Hematopoietic multipotent progenitor cell treated with erythropoietin and hydrocortisone succinate and interleukin-3 and kit ligand, for 15 days (in vitro differentiated cells): ENCODE measurements at regions not wholly inside any gene's neighbourhood (a gene's known extent, or its start where the extent isn't known, plus 50 kb on each side); places are given as distances from the start of the nearest gene placed in this dataset.

Experiments
- DNase-seq: peaks from one replicate; pipeline ENCODE4 v3.0.0-alpha.2; 2015; ENCODE audit warnings: low spot score

DNA sequence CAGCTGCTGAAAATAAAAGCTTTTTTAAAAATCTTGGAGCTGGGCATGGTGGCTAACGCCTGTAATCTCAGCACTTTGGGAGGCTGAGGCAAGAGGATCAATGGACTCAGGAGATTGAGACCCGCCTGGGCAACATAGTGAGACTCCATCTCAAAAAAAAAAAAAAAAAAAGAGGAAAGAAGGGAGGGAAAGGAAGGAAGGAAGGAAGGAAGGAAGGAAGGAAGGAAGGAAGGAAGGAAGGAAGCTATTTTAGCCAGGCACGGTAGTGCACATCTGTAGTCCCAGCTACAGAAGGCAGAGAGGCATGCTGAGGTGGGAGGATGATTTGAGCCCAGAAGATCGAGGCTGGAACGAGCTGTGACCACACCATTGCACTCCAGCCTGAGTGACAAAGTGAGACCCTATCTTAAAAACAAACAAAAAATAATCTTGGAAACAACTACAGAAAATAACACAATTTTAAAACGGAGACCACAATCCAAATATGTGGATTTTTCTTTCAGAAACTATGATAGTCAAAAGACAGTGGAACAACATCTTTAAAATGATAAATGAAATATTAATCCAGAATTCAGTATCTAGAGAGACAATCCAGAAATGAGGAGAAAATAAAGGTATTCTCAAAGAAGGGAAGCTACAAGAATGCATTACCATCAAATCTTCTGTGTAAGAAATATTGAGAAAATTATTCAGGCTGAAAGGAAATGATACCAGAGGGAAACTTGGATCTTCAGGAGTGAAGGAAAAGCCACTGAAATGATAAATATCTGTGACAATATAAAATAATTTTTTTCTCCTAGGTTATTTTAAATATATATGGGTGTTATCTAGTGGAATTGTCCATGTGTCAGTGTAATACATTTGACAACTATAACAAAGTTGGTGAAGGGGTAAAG lies 182.0 kb downstream of the GPX5 start:
- no peak for DNase-seq

DNA sequence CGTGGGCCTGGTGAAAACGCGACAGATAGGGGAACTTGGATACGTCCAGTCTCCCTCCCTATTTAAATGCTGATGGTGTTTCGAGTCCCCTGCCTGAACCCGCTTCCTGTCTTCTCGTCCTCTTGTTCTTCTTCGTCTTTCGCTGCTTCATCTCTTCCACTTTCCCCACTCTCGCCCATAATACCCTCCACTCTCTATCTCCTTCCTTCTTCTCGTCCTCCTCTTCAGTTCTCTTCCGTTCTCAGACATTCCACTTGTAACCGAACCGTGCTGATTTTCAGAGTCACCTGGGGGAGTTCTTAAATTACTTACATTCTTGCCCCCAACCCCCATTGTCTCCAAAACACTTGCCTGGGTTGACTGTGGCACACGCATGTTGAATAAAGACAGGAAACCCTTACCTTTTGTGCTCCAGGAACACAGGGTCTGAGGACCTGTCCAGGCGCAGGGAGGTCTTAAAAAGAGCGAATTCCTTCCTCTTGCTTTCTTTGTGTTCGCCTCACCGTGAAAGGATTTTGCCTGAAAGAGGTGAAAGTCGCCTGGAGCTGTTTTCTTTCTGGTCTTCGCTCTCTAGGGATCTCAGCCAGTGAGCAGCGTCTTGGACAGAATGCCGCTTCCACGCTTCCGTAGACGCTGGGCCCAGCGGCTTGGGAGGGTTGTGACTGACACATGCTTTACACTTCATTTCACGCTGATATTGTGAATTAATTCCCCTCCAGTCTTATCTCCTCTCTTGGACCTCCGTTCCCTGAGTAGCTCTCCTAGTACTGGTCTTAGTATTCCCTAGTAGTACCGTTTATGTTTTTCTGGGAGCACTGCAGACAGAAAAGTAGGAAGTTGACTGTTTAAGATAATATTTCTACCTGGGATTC lies 184.0 kb downstream of the GPX5 start:
- DNase-seq = no peak

DNA sequence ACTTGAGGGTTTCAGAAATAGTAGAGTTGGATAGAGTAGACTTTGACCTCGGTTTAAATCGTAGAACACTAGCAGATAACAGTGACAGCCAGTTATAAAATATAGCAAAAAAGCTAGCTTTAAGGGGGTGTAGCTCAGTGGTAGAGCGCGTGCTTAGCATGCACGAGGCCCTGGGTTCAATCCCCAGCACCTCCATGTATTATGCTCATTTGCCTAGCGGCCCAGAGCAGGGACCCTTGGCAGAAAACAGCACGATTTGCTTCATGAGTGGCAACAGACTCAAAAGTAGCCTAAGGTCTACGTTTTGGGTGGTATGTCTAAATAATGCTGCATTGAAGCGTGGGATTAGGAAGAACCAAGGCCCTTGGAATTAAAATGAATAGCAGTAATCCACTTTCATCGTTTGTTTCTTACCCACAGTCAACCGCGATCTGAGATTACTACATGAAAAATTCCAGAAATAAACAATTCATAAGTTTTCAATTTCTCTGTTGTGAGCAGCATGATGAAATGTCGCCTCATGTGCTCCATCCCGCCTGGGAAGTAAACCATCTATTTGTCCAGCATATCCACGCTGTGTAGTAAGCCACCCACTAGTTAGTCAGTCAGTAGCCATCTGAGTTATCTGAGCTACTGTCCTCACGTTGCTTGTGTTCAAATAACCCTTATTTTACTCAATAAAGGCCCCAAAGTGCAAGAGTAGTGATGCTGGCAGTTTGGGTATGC lies 184.9 kb downstream of the GPX5 start:
- no peak for DNase-seq

DNA sequence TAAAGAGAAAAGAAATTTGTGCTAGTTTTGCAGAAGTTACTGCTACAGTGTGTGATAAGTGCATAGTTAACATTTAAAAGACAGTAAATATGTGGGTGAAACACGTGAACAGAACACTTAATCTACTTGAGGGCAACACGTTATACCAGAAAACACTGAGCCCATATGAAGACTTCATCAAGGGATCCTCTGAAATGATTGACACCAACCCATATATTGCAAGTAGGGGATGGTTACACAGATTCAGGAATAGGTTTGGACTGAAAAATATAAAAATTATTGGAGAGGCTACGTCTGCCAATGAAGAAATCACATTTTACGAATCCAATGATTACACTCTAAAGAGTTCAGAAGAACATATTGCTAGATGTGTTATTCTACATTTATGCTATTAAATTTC lies 185.6 kb downstream of the GPX5 start:
- no peak for DNase-seq

DNA sequence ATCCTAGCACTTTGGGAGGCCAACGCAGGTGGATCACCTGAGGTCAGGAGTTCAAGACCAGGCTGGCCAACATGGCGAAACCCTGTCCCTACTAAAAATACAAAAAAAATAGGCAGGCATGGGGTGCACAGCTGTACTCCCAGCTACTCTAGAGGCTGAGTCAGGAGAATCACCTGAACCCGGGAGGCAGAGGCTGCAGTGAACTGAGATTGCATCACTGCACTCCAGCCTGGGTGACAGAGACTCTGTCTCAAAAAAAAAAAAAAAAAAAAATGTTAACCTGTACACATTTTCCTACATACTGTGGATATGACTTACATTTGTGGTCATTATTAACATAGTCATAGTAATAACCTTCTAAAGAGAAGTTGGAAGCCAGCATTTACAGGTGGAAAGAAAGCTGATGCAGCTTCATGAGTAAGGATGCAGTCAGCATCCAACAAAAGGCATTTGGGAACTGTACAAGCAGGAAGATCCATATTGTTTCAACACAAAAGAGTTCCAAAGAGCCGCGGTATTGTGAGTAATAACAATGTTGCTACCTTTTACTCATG lies 186.2 kb downstream of the GPX5 start:
- no peak for DNase-seq

DNA sequence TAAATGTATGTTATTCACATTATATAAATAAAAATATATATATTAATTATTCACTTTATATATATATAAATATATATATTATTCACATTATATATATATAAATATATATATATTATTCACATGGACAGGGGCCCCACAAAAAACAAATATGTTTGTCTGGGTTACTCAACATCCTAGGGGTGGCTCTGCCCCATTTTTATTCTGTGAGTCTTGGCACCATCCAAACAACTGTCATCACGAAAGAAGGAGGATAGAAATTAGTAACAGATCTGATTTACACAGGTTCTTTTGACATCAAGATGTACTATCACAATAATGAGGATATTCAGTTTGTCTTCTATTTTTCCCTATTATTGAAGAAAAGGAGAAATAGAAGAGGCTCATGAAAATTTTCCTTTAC lies 187.3 kb downstream of the GPX5 start:
- DNase-seq = no peak

DNA sequence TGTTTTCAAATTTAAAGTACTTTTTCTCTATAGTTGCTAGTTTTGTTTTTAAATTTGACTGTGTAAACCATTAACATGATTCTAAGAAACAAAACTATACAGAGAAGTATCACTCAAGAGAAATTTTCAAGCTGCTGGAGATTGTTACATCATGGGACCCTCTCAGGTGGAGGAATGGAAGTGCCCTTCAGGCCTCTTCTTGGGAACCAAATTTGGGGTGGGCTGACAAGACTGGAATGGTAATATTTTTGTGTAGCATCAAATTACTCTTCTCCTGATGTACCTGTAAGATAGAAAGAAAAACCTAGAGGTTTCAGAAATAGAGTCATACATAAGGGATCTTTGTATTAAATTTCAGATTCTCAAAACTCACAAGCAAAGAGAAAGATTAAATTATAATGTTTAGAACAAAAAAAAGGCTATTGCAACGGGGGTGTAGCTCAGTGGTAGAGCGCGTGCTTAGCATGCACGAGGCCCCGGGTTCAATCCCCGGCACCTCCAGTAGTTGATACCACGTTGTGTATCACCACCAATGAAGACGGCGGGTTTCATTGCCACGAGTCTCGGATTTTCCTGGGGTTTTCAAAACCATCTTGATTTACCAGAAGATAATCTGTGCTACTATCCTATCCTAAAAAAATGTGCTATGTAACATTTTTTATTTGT lies 193.7 kb downstream of the GPX5 start:
- DNase-seq = no peak

DNA sequence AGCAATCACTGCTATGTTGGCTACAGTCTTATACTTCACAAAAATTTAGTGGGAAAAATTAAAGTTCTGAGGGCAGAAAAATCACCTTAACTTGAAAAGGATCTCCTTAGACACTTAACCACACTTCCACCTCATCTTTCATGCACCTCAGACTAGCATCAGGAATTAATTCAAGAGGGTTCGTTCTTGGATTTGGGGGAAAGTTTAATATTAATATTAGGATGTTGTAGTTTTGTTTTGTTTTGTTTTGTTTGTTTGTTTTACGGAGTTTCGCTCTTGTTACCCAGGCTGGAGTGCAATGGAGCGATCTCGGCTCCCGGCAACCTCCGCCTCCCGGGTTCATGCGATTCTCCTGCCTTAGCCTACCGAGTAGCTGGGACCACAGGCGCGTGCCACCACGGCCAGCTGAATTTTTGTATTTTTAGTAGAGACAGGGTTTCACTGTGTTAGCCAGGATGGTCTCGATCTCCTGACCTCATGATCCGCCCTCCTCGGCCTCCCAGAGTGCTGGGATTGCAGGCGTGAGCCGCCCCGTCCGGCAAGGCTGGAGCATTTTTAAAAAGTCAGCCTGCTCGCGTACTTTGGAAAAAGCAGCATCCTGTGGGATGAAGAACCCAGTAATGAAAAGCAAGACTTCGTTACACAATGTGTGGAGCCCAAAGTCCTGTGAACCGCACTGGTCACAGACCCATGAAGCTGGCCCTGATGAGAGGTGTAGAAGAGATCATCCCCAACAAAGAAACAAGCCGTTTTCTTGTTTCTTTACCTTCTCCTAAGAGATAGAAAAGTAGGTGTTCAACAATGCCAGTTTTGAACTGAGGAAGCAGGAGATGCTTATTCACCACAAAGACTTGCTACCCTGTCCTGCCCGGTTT lies 194.9 kb downstream of the GPX5 start:
- no peak for DNase-seq

DNA sequence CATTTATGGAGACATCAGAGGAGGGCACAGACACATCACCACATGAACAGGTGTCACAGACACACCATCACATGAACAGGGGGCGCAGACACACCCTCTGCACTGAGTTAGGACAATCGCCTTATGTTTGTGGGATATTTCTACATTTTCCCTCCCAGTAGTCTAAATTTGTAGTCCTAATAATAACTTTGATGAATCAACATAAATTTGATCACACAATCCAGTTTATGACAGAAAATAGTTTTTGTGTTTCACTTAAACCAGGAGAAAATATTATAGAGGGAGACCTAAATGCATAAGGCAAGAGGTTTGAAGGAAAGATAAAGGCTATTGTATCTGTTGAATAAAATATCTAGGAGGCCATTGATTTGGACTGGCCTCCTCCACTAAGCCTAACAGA lies 195.7 kb downstream of the GPX5 start:
- DNase-seq = no peak

DNA sequence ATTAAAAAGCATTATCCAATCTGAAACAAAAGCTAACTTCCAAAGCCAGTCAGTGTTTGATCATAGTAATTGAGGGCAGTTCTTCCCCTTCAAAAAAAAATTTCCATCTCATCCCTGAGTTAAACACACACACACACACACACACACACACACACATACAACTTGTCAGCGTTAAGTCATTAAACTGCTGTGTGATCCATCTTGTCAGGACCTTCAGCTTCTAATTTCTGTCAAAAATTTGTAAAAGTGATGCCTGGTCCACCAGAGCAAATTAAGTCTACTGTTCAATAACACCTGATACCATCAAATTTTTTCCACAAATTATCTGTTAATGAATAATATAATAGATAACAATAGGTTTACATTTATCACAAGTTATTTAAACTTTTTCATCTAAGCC lies 198.7 kb downstream of the GPX5 start:
- DNase-seq = no peak

DNA sequence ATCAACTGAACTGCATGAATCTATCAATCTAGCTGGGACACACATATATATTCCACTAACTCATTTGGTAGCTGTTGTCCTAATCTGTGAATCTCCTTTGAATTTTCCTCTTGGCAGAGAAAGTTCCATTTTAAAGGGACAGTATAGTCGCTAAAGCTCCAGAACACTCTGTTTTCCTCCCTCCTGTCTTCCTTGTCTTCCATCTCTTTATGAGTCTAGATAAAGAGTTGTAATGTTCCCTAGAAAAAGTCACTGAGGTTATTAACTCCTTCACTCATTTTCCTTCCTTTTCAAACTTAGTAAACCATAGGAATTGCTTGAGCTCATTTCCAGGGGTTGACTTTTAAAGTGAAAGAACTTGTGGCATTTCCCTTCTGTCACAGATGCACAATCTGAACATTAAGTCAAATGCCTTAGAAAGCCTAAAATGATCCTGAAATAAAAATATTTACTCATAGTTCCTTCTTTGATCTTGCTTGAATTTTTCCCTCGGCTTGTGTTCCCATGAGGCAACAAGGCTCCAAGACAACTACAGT lies 198.4 kb downstream of the TRIM27 start:
- no peak for DNase-seq

DNA sequence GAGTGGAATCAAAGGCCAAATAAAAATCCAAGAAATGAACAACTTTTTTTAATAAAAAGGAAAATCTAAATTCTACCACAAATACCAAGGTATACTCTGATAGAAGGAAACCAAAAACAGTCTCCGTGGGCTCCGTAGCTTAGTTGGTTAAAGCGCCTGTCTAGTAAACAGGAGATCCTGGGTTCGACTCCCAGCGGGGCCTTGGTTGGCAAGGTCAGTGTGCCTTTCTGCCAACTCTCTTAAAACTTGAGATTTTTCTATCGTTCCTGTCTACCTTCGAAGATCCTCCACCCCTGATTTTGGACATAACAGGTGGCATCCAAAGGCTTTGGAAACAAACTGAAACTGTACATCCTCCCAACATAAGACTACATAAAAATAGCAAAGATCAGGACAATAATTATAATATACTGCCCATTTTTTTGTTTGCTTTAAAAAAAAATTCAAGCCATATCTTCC lies 197.9 kb downstream of the TRIM27 start:
- no peak for DNase-seq

DNA sequence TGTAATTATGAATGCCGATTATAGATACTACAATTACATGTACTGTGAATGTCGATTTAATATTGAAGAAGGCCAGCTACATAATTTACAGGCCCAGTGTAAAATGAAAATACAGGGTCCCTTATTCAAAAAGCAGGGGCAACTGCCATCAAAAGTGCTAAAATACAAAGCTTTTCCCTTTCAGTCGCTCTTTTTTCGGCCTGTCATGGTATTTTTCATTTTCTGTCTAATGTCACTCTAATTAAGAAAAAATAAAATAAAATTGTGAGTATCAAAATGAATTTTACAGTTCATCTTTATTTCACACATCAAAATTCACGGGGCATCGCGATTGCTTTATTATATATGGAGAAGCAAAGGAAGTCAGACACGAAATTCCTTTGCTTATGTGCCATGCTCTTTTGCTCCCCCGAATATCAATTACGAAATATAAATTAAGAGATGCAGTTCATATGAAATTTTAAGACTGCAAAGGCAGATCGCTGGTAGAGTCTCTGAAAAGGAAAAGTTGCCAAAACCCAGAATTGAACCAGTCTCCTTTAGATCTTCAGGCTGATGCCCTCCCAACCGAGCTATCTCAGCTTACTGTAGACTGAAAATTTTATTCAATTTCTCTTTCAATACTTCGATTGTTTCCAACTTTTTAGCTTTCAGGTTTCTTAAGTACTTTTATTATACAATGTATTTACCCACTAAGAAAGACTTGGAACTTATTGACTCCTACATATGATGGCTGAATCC lies 197.0 kb downstream of the TRIM27 start:
- no peak for DNase-seq

DNA sequence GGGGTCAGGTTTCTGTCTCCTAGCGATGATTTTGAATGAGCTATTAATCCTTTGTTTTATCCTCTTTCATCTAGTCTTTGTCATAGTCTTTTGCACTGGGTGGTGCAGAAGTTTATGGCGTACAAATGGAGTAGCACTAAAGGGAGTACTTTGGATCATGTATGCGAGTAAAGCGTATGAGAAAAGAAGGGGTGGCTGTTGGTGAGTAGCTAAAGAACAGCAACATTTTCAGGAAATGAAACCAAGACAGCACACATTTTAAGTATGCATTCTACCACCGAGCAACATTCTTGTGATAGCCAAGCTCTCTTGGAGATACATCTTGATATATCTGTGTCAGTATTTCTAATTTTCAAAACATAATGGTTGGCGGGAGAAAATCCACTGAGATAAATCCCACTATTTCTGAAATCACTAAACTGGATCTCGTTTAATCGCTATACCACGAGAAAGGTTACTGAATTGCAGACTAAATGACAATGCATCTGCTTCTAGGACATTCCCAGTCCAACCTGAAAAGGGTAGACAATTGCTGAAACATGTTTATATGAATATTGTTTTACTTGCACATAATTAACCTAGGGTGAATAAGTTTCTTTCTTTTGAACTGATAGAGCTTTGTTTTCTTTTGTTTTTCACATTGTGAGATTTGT lies 196.1 kb downstream of the TRIM27 start:
- no peak for DNase-seq

DNA sequence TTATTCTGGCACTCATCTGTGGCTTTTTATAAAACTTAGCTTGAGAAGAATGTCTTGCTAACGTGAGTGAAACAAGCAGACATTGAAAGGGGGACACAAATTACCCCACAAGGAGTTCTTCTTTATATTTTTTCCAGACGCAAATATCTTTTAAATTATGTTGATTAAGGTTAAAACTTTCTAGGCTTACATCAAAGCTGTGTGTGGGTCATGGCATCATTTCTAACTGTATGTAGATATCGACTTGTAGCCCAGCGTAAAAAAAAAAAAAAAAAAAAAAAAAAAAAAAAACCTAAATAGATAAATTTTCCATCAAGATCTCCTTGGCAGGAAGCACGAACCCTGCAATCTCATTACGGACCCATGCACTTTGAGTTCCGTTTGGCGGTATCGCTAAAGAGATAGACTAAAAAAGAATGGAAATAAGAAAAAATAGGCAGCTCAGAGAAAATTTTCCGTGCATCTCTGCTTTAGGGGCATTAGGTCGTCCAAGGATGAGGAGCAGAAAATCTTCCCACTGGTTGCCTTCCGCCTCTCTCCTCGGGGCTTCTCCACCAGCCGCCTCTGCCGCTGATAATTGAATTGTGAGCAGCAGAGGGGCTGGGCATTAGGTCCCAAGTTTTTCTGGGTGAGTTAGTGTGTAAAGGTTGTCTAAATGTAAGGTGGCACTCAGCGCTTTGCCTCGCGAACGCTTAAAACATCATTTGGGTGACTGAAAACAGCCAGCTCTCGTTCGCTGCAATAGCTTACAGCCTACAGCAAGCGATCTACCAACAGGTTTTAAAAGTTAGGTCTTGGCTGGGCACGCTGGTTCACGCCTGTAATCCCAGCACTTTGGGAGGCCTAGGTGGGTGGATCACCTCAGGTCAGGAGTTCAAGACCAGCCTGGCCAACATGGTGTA lies 194.0 kb downstream of the TRIM27 start:
- DNase-seq = no peak

DNA sequence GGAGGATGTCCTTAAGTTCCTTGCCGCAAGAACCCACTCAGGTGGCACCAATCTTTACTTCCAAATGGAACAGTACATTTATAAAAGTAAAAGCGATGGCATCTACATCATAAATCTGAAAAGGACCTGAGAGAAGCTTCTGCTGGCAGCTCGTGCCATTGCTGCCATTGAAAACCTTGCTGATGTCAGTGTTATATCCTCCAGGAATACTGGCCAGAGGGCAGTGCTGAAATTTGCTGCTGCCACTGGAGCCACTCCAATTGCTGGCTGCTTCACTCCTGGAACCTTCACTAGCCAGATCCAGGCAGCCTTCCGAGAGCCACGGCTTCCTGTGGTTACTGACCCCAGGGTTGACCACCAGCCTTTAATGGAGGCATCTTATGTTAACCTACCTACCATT lies 191.7 kb downstream of the TRIM27 start:
- DNase-seq = no peak

DNA sequence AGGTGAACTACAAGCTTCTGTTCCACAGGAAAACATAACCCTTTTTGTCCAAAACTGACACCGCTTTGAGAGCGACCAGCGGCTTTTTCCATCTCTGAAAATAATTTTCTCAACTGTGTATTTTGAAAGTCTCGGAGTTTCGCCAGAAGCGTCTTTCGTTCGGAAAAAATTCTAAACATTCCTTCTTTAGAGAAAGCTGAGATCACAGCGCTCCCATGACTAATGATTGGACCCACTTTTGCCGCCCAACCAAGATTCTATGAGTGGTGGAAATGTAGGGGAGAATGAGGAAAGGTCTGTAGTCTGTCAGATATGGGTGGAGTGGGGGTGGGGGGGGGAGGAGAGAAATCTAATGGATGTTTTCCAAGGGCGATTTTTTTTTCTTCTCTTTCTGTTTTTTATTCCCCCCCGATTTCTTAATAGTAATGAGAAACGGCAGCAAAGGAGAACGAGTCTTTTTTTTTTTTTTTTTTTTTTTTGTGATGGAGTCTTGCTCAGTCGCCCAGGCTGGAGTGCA lies 189.3 kb downstream of the TRIM27 start:
- DNase-seq = no peak

DNA sequence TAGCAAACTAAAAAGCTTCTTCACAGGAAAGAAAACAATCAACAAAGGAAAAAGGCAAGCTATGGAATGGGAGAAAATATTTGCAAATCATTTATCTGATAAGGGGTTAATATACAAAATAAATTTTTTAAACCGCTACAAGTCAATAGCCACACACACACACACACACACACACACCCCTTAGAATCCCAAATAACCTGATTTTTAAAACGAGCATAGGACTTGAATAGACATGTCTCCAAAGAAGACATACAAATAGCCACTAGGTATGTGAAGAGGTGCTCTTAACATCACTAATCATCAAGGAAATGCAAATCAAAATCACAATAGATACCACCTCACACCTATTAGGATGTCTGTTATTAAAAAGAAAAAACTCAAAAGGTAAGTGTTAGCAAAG lies 187.7 kb downstream of the TRIM27 start:
- no peak for DNase-seq
